Stomach (tissue), 8 donors: ENCODE measurements at regions not wholly inside any gene's neighbourhood (a gene's known extent, or its start where the extent isn't known, plus 50 kb on each side); places are given as distances from the start of the nearest gene placed in this dataset.
A peak's percentile ranks its signal among the peaks of the same experiment; 100 is the strongest.

ENCODE experiments used
- DNase-seq, 2 donors: peaks; one replicate each; pipeline versions ENCODE4 v3.0.0 to v3.0.0-alpha.2; 2013 to 2019
- H3K27ac ChIP-seq, 5 donors: fragments of 200-600 bp in 4 of 5; sonication (generic) in 4 of 5; one replicate each; pipeline ENCODE4 v1.5.1; 2013 to 2019; ENCODE audit warnings: mild to moderate bottlenecking in 1 of 5, moderate library complexity in 1 of 5
- H3K27me3 ChIP-seq, 3 donors: fragments of 200-600 bp; sonication (generic); one replicate each; pipeline ENCODE4 v1.5.1; 2017 to 2019; ENCODE audit warnings: mixed run types in 1 of 3
- H3K36me3 ChIP-seq, 4 donors: fragments of 200-600 bp; sonication (generic); 1 replicate in 3 of 4; 2 replicates in 1 of 4; pipeline ENCODE4 v1.5.1; 2016 to 2019
- H3K4me1 ChIP-seq, 4 donors: fragments of 200-600 bp; sonication (generic); one replicate each; pipeline ENCODE4 v1.5.1; 2016 to 2019
- H3K4me3 ChIP-seq, 4 donors: fragments of 200-600 bp; sonication (generic) in 3 of 4; one replicate each; pipeline ENCODE4 v1.5.1; 2016 to 2019; ENCODE audit warnings: mild to moderate bottlenecking in 1 of 4
- H3K9me3 ChIP-seq, 4 donors: fragments of 200-600 bp; sonication (generic); one replicate each; pipeline ENCODE4 v1.5.1; 2016 to 2019
- EP300 ChIP-seq: sonication (generic); formaldehyde crosslinking; IDR thresholded peaks from one replicate; pipeline ENCODE4 v1.6.1; 2017; ENCODE audit warnings: antibody characterized with exemption
- POLR2A ChIP-seq, 4 donors: fragments of 450-650 bp; IDR thresholded peaks; one replicate each; pipeline ENCODE4 v1.6.1; 2016; ENCODE audit warnings: antibody characterized with exemption in 4 of 4, control low read depth in 2 of 4, mild to moderate bottlenecking in 1 of 4, moderate library complexity in 1 of 4
- POLR2AphosphoS5 ChIP-seq, 3 donors: sonication (generic); formaldehyde crosslinking; IDR thresholded peaks; one replicate each; pipeline ENCODE4 v1.6.1; 2016; ENCODE audit warnings: antibody characterized with exemption in 3 of 3
- WGBS, 5 donors: extraction: QIAGEN DNeasy Blood & Tissue Kit in 3 of 5; methylation state at CpG; one replicate each; pipeline versions ENCODE4 v1.1.5 to v1.1.7; 2013 to 2018; 5-methylcytosine and 5-hydroxymethylcytosine counted together
- intact Hi-C: fragments of 100-400 bp; cut with DNase I; formaldehyde crosslinking; loops from one replicate; pipeline ENCODE4 v1.15.1; 2023; ENCODE audit warnings: low total_unique reads
- TF ChIP-seq, protein P1 (sequence below), 7 experiments: fragments of 450-650 bp in 4 of 7; fragments of 200-600 bp in 3 of 7; sonication (generic) in 3 of 7; IDR thresholded peaks; one replicate each; pipeline ENCODE4 v1.5.1; 2016 to 2019; ENCODE audit warnings: antibody characterized with exemption in 7 of 7, control low read depth in 2 of 7, mild to moderate bottlenecking in 1 of 7
- donor health status: healthy with polysubstance abuse.
- donor health status: Bipolar disorder and iron deficiency.
- donor health status: healthy.

DNA sequence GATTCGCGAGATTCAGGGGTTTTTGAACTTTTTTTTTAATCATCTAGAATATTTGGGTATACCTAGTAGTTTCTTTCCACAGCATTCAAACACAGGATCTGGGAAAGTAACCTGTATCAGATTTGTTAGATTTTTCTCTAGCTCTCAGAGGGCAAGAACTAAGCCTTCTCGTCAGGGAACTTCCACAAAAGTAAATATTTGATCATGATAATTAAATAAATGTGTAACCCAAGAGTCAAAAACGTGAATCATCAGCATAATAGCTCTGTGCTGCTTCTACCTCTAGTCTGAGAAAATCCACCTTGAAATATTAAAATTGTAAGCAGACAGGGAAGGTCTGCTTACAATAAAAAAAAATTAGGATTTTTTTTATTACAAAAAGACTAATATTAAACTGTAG, 225.7 kb upstream of the SPOPL start:
- Histone ChIP-seq H3K4me1 (peaks cover 10 to 40% (median 20%) of the 10 kb centered on the region in 4 donors), H3K27ac (peak overlapping the region in 4 of 5 donors; percentile 31 to 73 (median 68)), H3K36me3 (no peaks in the 10 kb centered on the region), H3K9me3 (no peaks in the 10 kb centered on the region), H3K27me3 (no peaks in the 10 kb centered on the region), H3K4me3 (no peak overlapping the region)
- intact Hi-C loops = no loop called here
- DNase-seq = peak in 1 of 2 donors; percentile 74
- 19 to 30% (median 28%) methylated on average over 4 of the region's 4 CpGs for WGBS, 5 donors
- no peak for TF ChIP-seq EP300
- no peak for TF ChIP-seq POLR2AphosphoS5 (IDR thresholded peaks at IDR 0.05)
- TF ChIP-seq, protein P1, sequence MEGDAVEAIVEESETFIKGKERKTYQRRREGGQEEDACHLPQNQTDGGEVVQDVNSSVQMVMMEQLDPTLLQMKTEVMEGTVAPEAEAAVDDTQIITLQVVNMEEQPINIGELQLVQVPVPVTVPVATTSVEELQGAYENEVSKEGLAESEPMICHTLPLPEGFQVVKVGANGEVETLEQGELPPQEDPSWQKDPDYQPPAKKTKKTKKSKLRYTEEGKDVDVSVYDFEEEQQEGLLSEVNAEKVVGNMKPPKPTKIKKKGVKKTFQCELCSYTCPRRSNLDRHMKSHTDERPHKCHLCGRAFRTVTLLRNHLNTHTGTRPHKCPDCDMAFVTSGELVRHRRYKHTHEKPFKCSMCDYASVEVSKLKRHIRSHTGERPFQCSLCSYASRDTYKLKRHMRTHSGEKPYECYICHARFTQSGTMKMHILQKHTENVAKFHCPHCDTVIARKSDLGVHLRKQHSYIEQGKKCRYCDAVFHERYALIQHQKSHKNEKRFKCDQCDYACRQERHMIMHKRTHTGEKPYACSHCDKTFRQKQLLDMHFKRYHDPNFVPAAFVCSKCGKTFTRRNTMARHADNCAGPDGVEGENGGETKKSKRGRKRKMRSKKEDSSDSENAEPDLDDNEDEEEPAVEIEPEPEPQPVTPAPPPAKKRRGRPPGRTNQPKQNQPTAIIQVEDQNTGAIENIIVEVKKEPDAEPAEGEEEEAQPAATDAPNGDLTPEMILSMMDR (IDR thresholded peaks at IDR 0.05) = no peak
- no peak for TF ChIP-seq POLR2A (IDR thresholded peaks at IDR 0.05)

DNA sequence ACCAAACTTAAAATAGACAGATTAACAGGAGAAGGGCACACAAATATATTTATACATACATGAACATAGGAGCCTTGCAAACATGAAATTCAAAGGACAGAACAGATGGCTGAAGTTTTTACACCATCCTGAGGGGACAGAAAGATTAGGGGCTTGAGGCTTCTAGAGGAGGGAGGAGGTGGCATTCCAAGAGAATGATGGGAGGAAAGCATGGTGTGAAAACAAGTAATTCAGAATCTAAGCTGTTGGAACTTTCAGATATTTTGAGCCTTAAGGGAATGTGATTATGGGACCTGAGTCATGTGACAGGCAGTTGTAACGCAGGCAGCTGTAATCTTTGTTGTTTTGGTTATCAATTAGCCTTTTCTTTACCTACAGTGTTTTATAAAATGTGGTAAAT, 225.2 kb upstream of the SPOPL start:
- peak overlapping the region; percentile 31 to 73 (median 65) for H3K27ac ChIP-seq
- TF ChIP-seq POLR2AphosphoS5 (IDR thresholded peaks at IDR 0.05) (no peak), EP300 (no peak), POLR2A (IDR thresholded peaks at IDR 0.05) (no peak)
- TF ChIP-seq, protein P1 (IDR thresholded peaks at IDR 0.05) = no peak
- H3K4me1 ChIP-seq = peaks cover 10 to 40% (median 20%) of the 10 kb centered on the region in 4 donors
- no peaks in the 10 kb centered on the region for H3K9me3 ChIP-seq
- no peaks in the 10 kb centered on the region for H3K27me3 ChIP-seq
- DNase-seq = peak in 1 of 2 donors; percentile 32
- no peak overlapping the region for H3K4me3 ChIP-seq
- intact Hi-C loops = no loop called here
- 16 to 52% (median 27%) methylated on average over 1 of the region's 1 CpG for WGBS, 5 donors
- H3K36me3 ChIP-seq = no peaks in the 10 kb centered on the region

DNA sequence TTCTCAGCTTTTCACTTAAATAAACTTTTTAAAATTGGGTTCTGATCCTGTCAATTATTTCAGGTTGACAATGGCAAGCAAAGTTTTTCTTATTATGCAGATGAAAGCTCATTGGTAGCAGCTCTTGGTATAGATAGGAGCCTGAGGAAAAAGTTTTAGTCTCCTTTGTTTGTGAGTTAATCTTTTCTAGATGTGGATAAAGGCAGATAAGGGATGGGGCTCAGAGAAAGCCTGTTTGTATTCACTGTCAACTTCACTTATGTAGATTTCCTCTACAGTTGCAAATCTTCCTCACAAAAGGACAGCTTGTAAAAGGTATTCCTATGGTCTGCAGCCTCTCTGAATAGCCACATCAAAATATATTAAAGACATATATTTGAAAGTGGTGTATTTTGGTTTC, 224.5 kb upstream of the SPOPL start:
- H3K4me1 ChIP-seq = peaks cover 10 to 40% (median 20%) of the 10 kb centered on the region in 4 donors
- DNase-seq = no peak
- H3K4me3 ChIP-seq = no peak overlapping the region
- no peaks in the 10 kb centered on the region for H3K27me3 ChIP-seq
- TF ChIP-seq POLR2A (IDR thresholded peaks at IDR 0.05) (no peak), POLR2AphosphoS5 (IDR thresholded peaks at IDR 0.05) (no peak), EP300 (no peak)
- TF ChIP-seq, protein P1 (IDR thresholded peaks at IDR 0.05) = no peak
- no peaks in the 10 kb centered on the region for H3K36me3 ChIP-seq
- H3K27ac ChIP-seq = peak overlapping the region in 2 of 5 donors; percentile 21 to 73
- no peaks in the 10 kb centered on the region for H3K9me3 ChIP-seq
- intact Hi-C loops = no loop called here

DNA sequence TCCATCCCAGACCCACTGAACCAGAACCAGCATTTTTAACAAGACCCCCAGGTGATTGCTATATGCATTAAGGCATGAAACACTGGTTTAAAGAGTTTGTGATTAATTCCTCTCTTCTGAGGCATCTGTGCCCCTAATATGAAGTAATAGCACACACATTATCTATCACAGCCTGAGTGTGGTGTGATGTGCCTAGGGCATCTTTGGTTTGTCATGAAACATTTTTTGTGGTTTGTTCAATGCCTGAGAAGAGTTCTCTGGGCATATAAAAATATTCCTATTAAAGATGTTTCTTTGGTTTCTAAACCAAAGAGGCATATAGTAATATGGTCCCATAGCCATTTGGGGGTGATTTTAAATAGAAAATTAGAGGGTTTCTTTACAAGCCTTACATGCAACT, 221.7 kb upstream of the SPOPL start:
- intact Hi-C loops = no loop called here
- TF ChIP-seq POLR2A (IDR thresholded peaks at IDR 0.05) = no peak
- Histone ChIP-seq H3K4me1 (peaks cover 3 to 28% (median 17%) of the 10 kb centered on the region in 4 donors), H3K4me3 (no peak overlapping the region), H3K27ac (no peak overlapping the region), H3K9me3 (no peaks in the 10 kb centered on the region), H3K36me3 (no peaks in the 10 kb centered on the region), H3K27me3 (no peaks in the 10 kb centered on the region)
- no peak for DNase-seq

DNA sequence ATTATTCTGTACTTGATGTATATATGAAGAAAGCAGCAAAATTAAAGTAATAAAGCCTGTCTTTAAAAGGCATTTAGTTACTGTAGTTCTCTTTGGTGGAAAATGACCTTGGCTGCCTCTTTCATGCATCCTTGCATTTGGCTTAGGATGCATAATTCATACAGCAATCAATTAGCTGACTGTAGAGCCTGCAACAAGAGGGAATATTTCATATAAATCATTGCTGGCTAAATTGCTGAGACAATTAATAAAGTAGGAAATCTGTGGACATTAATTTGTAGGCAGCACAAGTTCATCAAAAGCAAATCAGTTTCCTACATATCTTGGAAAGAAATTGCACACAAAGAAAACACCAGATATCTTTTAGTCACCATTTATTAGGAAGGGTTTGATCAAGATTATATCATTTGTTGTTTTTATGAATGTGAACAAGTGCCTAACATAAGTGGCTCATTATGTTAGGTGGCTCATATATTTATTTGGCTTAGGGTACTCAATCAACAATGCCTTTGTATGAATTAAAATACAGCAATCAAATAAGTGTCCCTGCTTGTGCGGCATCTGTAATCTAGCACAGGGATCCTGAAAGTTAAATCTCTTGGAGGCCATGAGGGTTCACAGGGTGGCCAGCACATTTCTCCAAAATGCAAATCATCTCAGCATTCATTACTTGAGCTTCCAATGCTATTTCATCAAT, 220.4 kb upstream of the SPOPL start:
- H3K9me3 ChIP-seq = peaks cover 0 to 8% (median 0%) of the 10 kb centered on the region in 4 donors
- TF ChIP-seq EP300 (no peak), POLR2AphosphoS5 (IDR thresholded peaks at IDR 0.05) (no peak), POLR2A (IDR thresholded peaks at IDR 0.05) (no peak)
- TF ChIP-seq, protein P1 (IDR thresholded peaks at IDR 0.05) = no peak
- no peaks in the 10 kb centered on the region for H3K27me3 ChIP-seq
- H3K27ac ChIP-seq = no peak overlapping the region
- DNase-seq = no peak
- H3K36me3 ChIP-seq = no peaks in the 10 kb centered on the region
- H3K4me1 ChIP-seq = peaks cover 0 to 16% (median 8%) of the 10 kb centered on the region in 4 donors
- WGBS, 5 donors = 85 to 93% (median 89%) methylated on average over 1 of the region's 1 CpG
- no peak overlapping the region for H3K4me3 ChIP-seq
- intact Hi-C loops = no loop called here
